ENCODE measurements at regions not wholly inside any gene's neighbourhood (a gene's known extent, or its start where the extent isn't known, plus 50 kb on each side); places are given as distances from the start of the nearest gene placed in this dataset.
"Not testable (repeated sequence)": the region's sequence is repeated elsewhere in the genome, so short reads cannot be mapped to it uniquely, and the experiment has no call there.

GRCh38 chr13:108003626-108004025 lies 211.7 kb downstream of the LIG4 start:
- no peak for DNase-seq (ENCODE audit: low read depth in 2 of 2)

- DNase-seq (ENCODE audit: low read depth in 2 of 2) = no peak
These were observed 214.3 kb downstream of the LIG4 start for GRCh38 chr13:108000998-108001397.

- DNase-seq (ENCODE audit: low read depth in 2 of 2) = no peak
These were observed 215.6 kb downstream of the LIG4 start for GRCh38 chr13:107999751-108000150.

- DNase-seq (ENCODE audit: low read depth in 2 of 2) = no peak
These were observed 221.2 kb downstream of the LIG4 start for GRCh38 chr13:107994137-107994536.

- no peak for DNase-seq (ENCODE audit: low read depth in 2 of 2)
These were observed 221.9 kb downstream of the LIG4 start for GRCh38 chr13:107993239-107993949.

GRCh38 chr13:107992542-107992941 lies 222.8 kb downstream of the LIG4 start:
- DNase-seq (ENCODE audit: low read depth in 2 of 2) = no peak

GRCh38 chr13:107977071-107977574 lies 238.2 kb downstream of the LIG4 start:
- DNase-seq (ENCODE audit: low read depth in 2 of 2) = no peak

GRCh38 chr13:107976628-107977027 lies 238.7 kb downstream of the LIG4 start:
- no peak for DNase-seq (ENCODE audit: low read depth in 2 of 2)

GRCh38 chr13:107974409-107974808 lies 240.9 kb downstream of the LIG4 start:
- DNase-seq (ENCODE audit: low read depth in 2 of 2) = no peak

GRCh38 chr13:107969546-107969945 lies 245.8 kb downstream of the LIG4 start:
- no peak for DNase-seq (ENCODE audit: low read depth in 2 of 2)

GRCh38 chr13:107968470-107968869 lies 246.9 kb downstream of the LIG4 start:
- no peak for DNase-seq (ENCODE audit: low read depth in 2 of 2)

GRCh38 chr13:107964395-107964794 lies 250.9 kb downstream of the LIG4 start:
- no peak for DNase-seq (ENCODE audit: low read depth in 2 of 2)

- no peak for DNase-seq (ENCODE audit: low read depth in 2 of 2)
These were observed 253.3 kb downstream of the LIG4 start for GRCh38 chr13:107961849-107962608.

- DNase-seq (ENCODE audit: low read depth in 2 of 2) = no peak
These were observed 255.0 kb downstream of the LIG4 start for GRCh38 chr13:107960301-107960700.

GRCh38 chr13:107956889-107957288 lies 258.4 kb downstream of the LIG4 start:
- DNase-seq (ENCODE audit: low read depth in 2 of 2) = no peak

- no peak for DNase-seq (ENCODE audit: low read depth in 2 of 2)
These were observed 273.2 kb downstream of the LIG4 start for GRCh38 chr13:107942030-107942617.

GRCh38 chr13:107941345-107942029 lies 273.8 kb downstream of the LIG4 start:
- DNase-seq (ENCODE audit: low read depth in 2 of 2) = no peak

- DNase-seq (ENCODE audit: low read depth in 2 of 2) = no peak
These were observed 277.5 kb downstream of the LIG4 start for GRCh38 chr13:107937848-107938247.

- DNase-seq (ENCODE audit: low read depth in 2 of 2) = no peak
These were observed 284.3 kb downstream of the LIG4 start for GRCh38 chr13:107931056-107931455.

GRCh38 chr13:107928762-107929161 lies 286.6 kb downstream of the LIG4 start:
- DNase-seq (ENCODE audit: low read depth in 2 of 2) = no peak

- no peak for DNase-seq (ENCODE audit: low read depth in 2 of 2)
These were observed 287.8 kb downstream of the LIG4 start for GRCh38 chr13:107927557-107927956.

GRCh38 chr13:107926515-107926914 lies 288.8 kb downstream of the LIG4 start:
- DNase-seq (ENCODE audit: low read depth in 2 of 2) = not testable (repeated sequence)

Data from fibroblast of skin of left quadriceps (primary cell).